Activated CD8-positive, alpha-beta T cell treated with anti-CD3 and anti-CD28 coated beads, Interleukin-2, amount 10 ng/mL, durations not matched to agents 7 days and 5 days (primary cell): ENCODE measurements at regions not wholly inside any gene's neighbourhood (a gene's known extent, or its start where the extent isn't known, plus 50 kb on each side); places are given as distances from the start of the nearest gene placed in this dataset.

Experiments
- ATAC-seq: fragments of 150-1000 bp; cut with Tn5 transposase; one replicate; pipeline ENCODE4 v1.10.0; 2021; ENCODE audit warnings: moderate library complexity
- CTCF ChIA-PET: fragments of 350-600 bp; sonication (Branson Sonifier 250); formaldehyde crosslinking; loops from one replicate; lab custom pipeline; 2021; ENCODE audit warnings: antibody characterized with exemption; lab: Charles Lee
- POLR2A ChIA-PET: fragments of 350-600 bp; sonication (Branson Sonifier 250); formaldehyde crosslinking; loops from one replicate; lab custom pipeline; 2021; ENCODE audit warnings: antibody characterized with exemption; lab: Charles Lee
- DNase-seq: peaks from one replicate; pipeline ENCODE4 v3.0.0-alpha.2; 2020
- H3K27ac Mint-ChIP-seq: one replicate; pipeline ENCODE4 v1.8.0; 2021; ENCODE audit warnings: mild to moderate bottlenecking, mixed read lengths
- H3K27me3 Mint-ChIP-seq: one replicate; pipeline ENCODE4 v1.8.0; 2021; ENCODE audit warnings: low read depth, mixed read lengths
- H3K36me3 Mint-ChIP-seq: one replicate; pipeline ENCODE4 v1.8.0; 2021; ENCODE audit warnings: low read depth, mixed read lengths
- H3K4me1 Mint-ChIP-seq: one replicate; pipeline ENCODE4 v1.8.0; 2021; ENCODE audit warnings: low read depth, mixed read lengths
- H3K4me3 Mint-ChIP-seq: one replicate; pipeline ENCODE4 v1.8.0; 2021; ENCODE audit warnings: mild to moderate bottlenecking, mixed read lengths
- H3K9me3 Mint-ChIP-seq: one replicate; pipeline ENCODE4 v1.8.0; 2022; ENCODE audit warnings: mixed read lengths; ENCODE audit not compliant: insufficient read depth

- ATAC-seq: no peak
- Mint-ChIP-seq H3K9me3 (no peaks in the 10 kb centered on the region), H3K4me3 (no peak overlapping the region), H3K36me3 (no peaks in the 10 kb centered on the region), H3K4me1 (no peaks in the 10 kb centered on the region), H3K27me3 (peaks cover 9% of the 10 kb centered on the region), H3K27ac (no peak overlapping the region)
- ChIA-PET POLR2A (no interaction called here), CTCF (no interaction called here)
- DNase-seq: no peak
These were observed 239.5 kb upstream of the HES1 start for GRCh38 chr3:193896419-193896818.

- Mint-ChIP-seq H3K36me3 (no peaks in the 10 kb centered on the region), H3K27me3 (peaks cover 9% of the 10 kb centered on the region), H3K9me3 (no peaks in the 10 kb centered on the region), H3K4me1 (no peaks in the 10 kb centered on the region), H3K27ac (no peak overlapping the region), H3K4me3 (no peak overlapping the region)
- no peak for ATAC-seq
- POLR2A ChIA-PET: no interaction called here
- CTCF ChIA-PET: no interaction called here
- no peak for DNase-seq
These were observed 238.7 kb upstream of the HES1 start for GRCh38 chr3:193897288-193897687.

GRCh38 chr3:193897731-193898180 lies 238.2 kb upstream of the HES1 start:
- Mint-ChIP-seq H3K4me1 (no peaks in the 10 kb centered on the region), H3K36me3 (no peaks in the 10 kb centered on the region), H3K9me3 (no peaks in the 10 kb centered on the region), H3K27ac (no peak overlapping the region), H3K27me3 (peaks cover 9% of the 10 kb centered on the region), H3K4me3 (no peak overlapping the region)
- ATAC-seq: no peak
- DNase-seq: no peak
- ChIA-PET POLR2A (no interaction called here), CTCF (no interaction called here)

DNA sequence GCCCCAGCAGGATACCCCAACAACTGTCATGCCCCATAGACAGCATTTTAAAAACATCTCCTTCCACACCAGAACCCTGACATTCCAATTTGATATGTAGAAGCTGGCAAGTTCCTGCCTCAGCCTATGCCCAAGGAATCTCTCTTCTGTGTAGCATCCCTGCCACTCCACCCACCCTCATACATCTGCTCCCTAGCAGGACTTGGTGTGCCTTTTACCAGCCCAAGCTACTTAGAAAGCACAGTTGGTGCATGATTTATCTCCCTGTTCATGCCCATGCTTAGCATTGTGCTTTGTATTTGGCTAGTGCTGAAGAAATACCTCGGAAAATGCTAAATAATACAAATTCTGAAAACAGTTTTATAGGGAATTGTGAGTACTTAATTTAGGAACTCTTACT lies 236.9 kb upstream of the HES1 start:
- no peak overlapping the region for H3K27ac Mint-ChIP-seq
- H3K9me3 Mint-ChIP-seq: no peaks in the 10 kb centered on the region
- DNase-seq: no peak

DNA sequence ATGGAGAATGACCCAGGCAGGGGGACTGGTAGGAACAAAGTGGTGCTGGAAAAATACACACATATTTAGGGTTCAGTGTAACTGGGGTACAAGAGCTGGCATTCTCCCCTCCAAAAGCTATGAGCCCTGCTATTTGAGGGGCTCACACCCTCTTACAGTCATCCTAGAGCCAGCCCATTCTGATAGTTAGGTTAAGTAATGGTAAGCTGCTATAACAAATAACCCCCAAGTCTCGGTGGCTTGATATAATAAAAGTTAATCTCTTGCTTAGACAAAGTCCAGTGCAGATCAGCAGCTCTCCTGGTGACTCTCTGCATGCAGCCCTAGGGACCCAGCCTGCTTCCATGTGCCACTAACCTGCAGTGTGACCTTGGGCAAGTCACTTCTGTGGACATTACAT lies 234.9 kb upstream of the HES1 start:
- Mint-ChIP-seq H3K4me3 (no peak overlapping the region), H3K27ac (no peak overlapping the region), H3K4me1 (no peaks in the 10 kb centered on the region), H3K9me3 (no peaks in the 10 kb centered on the region), H3K27me3 (peaks cover 7% of the 10 kb centered on the region), H3K36me3 (no peaks in the 10 kb centered on the region)
- ATAC-seq (no peak), DNase-seq (no peak)
- CTCF ChIA-PET: no interaction called here
- POLR2A ChIA-PET: interaction anchor here (0.6 kb wide), 1 partner anchor 134 kb away, joined by 3 read pairs; no protein-coding TSS in a partner anchor

More for the DNA sequence above, 236.9 kb upstream of the HES1 start:
- ATAC-seq: no peak
- CTCF ChIA-PET: no interaction called here
- Mint-ChIP-seq H3K27me3 (peaks cover 9% of the 10 kb centered on the region), H3K4me3 (no peak overlapping the region), H3K36me3 (no peaks in the 10 kb centered on the region), H3K4me1 (no peaks in the 10 kb centered on the region)
- POLR2A ChIA-PET: no interaction called here

DNA sequence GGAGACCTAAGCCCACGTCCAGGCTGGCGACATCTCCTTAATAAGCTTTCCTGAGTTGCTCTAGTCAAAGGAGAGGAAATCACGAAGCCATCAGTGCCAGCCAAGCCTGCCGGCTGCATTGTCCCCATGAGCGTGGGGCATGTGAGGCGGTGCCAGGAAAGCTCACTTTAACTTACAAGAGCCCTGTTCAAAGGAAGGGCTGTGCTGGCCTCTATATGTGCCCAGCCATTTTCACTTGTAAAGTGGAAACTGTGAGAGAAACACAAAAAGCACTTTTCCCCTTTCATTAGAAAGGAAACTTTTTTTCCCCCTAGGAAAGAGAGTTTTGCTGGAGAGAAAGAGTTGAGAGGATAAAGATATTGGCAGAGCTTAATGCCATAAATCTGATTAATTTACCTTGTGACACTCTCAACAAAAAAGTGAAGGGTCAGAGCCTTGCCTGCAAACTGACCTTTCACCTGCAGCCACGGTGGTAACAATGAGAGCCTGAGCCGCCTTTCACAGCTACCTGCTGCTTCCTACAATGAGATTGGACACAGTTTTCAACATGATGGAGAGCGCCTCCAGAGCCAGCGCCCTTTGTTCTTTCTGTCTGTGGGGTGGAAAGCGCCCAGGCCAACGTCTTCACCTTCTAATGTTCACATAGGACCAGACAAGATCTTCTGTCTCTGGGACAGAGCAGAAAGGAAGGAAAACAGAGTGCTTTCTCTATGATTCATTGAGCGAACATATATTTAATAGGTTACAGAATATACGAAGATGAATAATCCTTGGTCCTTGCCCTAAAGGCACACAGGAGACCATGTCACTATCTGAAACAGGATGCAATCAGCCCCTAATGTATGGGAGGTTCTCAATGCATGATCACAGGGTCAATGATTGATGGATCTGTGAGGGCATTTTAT lies 233.1 kb upstream of the HES1 start:
- ATAC-seq (no peak), DNase-seq (no peak)
- Mint-ChIP-seq H3K4me1 (no peaks in the 10 kb centered on the region), H3K36me3 (no peaks in the 10 kb centered on the region), H3K4me3 (no peak overlapping the region), H3K9me3 (no peaks in the 10 kb centered on the region), H3K27ac (no peak overlapping the region), H3K27me3 (peaks cover 9% of the 10 kb centered on the region)
- POLR2A ChIA-PET: interaction anchor here (0.6 kb wide), 1 partner anchor 188 kb away, joined by 4 read pairs; no protein-coding TSS in a partner anchor
- CTCF ChIA-PET: no interaction called here

DNA sequence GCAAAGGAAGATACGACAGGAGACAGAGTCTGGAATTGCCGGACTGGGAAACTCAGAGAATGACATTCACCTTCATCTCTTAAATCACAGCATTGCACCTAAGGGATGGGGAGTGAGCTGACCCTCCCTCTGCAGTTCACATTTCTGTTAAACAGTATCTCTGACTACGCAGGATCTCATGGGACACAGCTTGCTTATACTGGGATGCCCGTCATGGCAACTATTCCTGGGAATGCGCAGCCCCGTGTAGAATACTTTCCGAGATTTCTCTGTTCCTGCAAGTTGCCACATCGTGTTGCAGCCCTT lies 232.5 kb upstream of the HES1 start:
- H3K4me3 Mint-ChIP-seq: no peak overlapping the region
- ATAC-seq: no peak
- H3K9me3 Mint-ChIP-seq: no peaks in the 10 kb centered on the region
- CTCF ChIA-PET: no interaction called here
- no peak overlapping the region for H3K27ac Mint-ChIP-seq
- no peaks in the 10 kb centered on the region for H3K36me3 Mint-ChIP-seq
- no peak for DNase-seq
- POLR2A ChIA-PET: no interaction called here
- no peaks in the 10 kb centered on the region for H3K4me1 Mint-ChIP-seq
- peaks cover 9% of the 10 kb centered on the region for H3K27me3 Mint-ChIP-seq

GRCh38 chr3:193903966-193904365 lies 232.0 kb upstream of the HES1 start:
- Mint-ChIP-seq H3K4me1 (no peaks in the 10 kb centered on the region), H3K4me3 (no peak overlapping the region), H3K36me3 (no peaks in the 10 kb centered on the region), H3K27me3 (peaks cover 9% of the 10 kb centered on the region), H3K9me3 (no peaks in the 10 kb centered on the region), H3K27ac (no peak overlapping the region)
- ATAC-seq (no peak), DNase-seq (no peak)
- ChIA-PET POLR2A (no interaction called here), CTCF (no interaction called here)

DNA sequence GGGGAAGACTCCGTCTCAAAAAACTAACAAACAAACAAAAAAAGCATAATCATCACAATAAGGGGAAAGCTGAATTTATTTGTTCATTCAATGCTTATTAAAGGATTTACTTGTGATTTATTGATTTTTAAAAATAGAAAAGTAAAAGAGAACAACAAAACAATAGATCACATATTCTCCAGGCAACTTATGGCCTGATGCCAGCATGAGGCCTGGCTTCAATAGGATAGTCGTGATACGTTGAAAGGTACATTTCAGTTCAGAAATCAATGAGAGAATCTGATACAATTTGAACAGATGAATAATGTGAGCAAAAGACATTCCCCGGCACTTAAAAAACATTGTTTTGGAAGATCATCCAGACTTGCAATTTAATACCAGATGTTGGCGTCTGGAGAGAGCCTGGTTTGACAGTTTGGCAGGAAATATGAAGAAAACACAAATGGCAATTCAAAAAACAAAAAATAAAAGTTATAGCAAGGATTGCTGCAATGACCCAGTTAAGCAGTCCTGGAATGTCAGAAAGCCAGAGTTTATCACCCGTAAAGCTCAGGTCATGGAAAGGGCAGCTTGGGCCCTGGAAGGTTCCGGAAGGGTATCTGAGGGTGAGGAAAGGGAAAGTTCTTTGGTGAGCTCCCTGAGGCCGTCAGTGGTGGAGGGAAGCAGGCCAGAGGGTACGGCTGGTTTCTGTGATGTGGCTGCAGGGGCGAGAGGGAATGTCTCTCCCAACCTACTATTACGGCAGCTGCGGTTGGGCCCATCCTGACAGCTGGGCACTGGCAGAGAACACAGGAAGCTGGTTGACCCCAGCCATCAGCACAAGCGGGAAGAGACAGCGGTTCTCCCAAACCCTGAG lies 230.2 kb upstream of the HES1 start:
- no peaks in the 10 kb centered on the region for H3K36me3 Mint-ChIP-seq
- no peak overlapping the region for H3K4me3 Mint-ChIP-seq
- no peaks in the 10 kb centered on the region for H3K4me1 Mint-ChIP-seq
- no peak for DNase-seq
- H3K27me3 Mint-ChIP-seq: peaks cover 4% of the 10 kb centered on the region
- H3K9me3 Mint-ChIP-seq: no peaks in the 10 kb centered on the region
- no peak for ATAC-seq
- no peak overlapping the region for H3K27ac Mint-ChIP-seq
- ChIA-PET POLR2A (no interaction called here), CTCF (no interaction called here)

DNA sequence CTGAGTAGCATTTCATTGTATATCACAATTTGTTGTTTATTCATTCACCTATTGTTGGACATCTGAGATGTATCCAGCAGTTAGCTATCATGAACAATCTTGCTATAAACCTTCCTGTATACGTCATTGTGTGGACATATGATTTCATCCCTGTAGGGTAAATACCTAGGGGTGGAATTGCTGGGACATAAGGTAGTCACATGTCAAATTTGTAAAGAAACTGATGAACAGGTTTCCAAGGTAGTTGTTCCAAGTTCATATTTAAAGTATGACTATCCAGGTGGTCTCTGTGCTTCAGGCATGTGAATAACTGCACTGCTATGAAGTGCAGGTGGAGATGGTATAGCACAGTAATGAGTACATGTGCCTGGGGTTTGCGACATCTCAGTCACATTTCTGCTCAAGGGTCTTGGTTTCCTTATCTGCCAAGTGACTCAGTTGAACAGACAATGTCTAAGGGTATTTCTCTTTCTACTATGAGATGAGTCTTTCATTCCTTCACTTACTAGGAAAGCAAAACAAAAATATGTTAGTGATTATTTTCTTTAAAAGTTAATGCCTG lies 229.0 kb upstream of the HES1 start:
- Mint-ChIP-seq H3K36me3 (no peaks in the 10 kb centered on the region), H3K27ac (no peak overlapping the region), H3K4me3 (no peak overlapping the region), H3K9me3 (no peaks in the 10 kb centered on the region), H3K27me3 (peaks cover 3% of the 10 kb centered on the region), H3K4me1 (peaks cover 3% of the 10 kb centered on the region)
- no peak for DNase-seq
- no peak for ATAC-seq
- ChIA-PET CTCF (no interaction called here), POLR2A (no interaction called here)

- ChIA-PET CTCF (no interaction called here), POLR2A (no interaction called here)
- no peaks in the 10 kb centered on the region for H3K9me3 Mint-ChIP-seq
- H3K27me3 Mint-ChIP-seq: peaks cover 7% of the 10 kb centered on the region
- H3K4me3 Mint-ChIP-seq: no peak overlapping the region
- no peak overlapping the region for H3K27ac Mint-ChIP-seq
- ATAC-seq (no peak), DNase-seq (no peak)
- H3K36me3 Mint-ChIP-seq: no peaks in the 10 kb centered on the region
- peaks cover 4% of the 10 kb centered on the region for H3K4me1 Mint-ChIP-seq
These were observed 227.7 kb upstream of the HES1 start for GRCh38 chr3:193908181-193908744.

DNA sequence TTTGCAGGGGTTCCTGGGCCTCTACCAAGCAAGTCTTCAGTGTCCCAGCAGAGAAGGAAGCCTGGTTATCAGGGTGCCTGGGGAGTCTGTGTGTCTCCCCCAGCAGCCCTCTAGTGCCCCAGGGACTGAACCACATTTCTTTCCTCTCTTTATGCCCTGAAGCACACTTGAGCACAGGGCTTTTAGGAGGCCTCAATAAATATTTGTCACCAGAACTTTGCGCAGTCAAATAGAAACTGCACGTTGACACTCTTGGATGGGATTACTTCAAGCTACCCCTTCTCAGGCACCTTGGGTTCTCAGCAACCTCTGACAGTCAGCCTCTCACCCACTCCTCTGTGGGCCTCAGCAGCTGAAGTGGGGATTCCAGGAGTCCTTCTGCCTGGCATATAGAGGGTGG lies 226.6 kb upstream of the HES1 start:
- ChIA-PET CTCF (no interaction called here), POLR2A (no interaction called here)
- ATAC-seq: no peak
- no peak overlapping the region for H3K4me3 Mint-ChIP-seq
- H3K27ac Mint-ChIP-seq: no peak overlapping the region
- no peaks in the 10 kb centered on the region for H3K9me3 Mint-ChIP-seq
- no peaks in the 10 kb centered on the region for H3K36me3 Mint-ChIP-seq
- H3K4me1 Mint-ChIP-seq: peaks cover 4% of the 10 kb centered on the region
- DNase-seq: no peak
- peaks cover 7% of the 10 kb centered on the region for H3K27me3 Mint-ChIP-seq
